ENCODE measurements at regions not wholly inside any gene's neighbourhood (a gene's known extent, or its start where the extent isn't known, plus 50 kb on each side); places are given as distances from the start of the nearest gene placed in this dataset.

DNA sequence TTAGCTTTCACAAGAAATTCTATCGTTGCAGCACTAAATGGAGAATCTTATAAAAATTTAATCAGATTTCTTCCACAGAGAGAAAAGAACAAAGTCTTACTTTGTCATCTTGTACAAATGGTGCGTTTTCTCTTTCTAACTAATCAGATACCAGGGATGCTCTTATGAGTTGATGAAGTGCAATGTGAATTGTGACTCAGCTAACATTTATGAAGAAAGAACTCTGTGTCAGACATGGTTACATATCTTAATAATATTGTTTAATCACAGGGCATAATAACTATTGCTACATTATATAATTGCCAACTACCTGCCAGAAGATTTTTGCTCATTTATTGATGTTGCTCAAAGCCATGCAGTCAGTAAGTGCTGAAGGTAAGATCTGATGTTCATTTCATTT, 465.0 kb downstream of the CCDC85A start:
- no peak for DNase-seq (ENCODE audit: low read depth)
- H3K4me3 ChIP-seq (ENCODE audit: control insufficient read depth, low read depth, low read length): no peak overlapping the region

DNA sequence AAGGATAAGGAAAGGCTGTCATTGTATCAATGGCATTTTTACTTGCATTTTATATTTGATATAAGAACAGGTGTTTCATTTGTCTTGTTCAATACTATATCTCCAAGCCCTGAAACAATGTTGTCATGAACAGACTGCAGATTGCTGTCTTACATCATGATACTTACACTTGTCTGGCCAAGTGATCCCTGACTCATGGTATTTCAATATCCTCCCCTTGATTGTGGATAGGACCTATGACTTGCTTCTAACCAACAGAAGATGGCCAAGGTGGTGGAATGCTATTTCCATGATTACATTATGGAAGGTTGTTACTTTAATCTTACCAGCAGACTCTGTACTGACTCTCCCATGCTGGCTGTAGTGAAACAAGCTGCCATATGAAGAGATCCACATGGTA, 471.1 kb downstream of the CCDC85A start:
- TF ChIP-seq, protein P1, sequence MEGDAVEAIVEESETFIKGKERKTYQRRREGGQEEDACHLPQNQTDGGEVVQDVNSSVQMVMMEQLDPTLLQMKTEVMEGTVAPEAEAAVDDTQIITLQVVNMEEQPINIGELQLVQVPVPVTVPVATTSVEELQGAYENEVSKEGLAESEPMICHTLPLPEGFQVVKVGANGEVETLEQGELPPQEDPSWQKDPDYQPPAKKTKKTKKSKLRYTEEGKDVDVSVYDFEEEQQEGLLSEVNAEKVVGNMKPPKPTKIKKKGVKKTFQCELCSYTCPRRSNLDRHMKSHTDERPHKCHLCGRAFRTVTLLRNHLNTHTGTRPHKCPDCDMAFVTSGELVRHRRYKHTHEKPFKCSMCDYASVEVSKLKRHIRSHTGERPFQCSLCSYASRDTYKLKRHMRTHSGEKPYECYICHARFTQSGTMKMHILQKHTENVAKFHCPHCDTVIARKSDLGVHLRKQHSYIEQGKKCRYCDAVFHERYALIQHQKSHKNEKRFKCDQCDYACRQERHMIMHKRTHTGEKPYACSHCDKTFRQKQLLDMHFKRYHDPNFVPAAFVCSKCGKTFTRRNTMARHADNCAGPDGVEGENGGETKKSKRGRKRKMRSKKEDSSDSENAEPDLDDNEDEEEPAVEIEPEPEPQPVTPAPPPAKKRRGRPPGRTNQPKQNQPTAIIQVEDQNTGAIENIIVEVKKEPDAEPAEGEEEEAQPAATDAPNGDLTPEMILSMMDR (IDR thresholded peaks at IDR 0.05; ENCODE audit: control insufficient read depth, insufficient read depth, low read depth, low read length, missing control alignments): no peak
- no peak for DNase-seq (ENCODE audit: low read depth)
- no peak overlapping the region for H3K4me3 ChIP-seq (ENCODE audit: control insufficient read depth, low read depth, low read length)

More for the DNA sequence above, 465.0 kb downstream of the CCDC85A start:
- TF ChIP-seq, protein P1 (IDR thresholded peaks at IDR 0.05; ENCODE audit: control insufficient read depth, insufficient read depth, low read depth, low read length, missing control alignments): no peak

DNA sequence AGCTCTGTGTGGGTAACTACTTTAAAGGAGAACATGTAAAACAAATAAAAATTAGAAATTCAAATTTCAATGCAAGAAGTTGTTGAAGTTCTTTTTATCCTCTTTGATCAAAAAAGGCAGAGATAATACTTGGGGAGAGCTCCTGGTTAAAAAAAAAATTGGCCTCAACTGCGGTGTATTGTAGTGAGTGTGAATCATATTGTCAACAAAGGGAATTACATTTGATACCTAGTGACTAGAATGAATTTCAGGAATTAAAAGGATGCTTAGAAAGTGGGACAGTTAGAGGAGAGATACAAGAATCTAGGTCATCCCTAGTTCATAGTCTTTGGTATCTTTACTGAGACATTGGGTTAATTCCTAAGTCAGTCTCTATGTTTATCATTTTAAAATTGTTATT, 473.0 kb downstream of the CCDC85A start:
- TF ChIP-seq, protein P1 (IDR thresholded peaks at IDR 0.05; ENCODE audit: control insufficient read depth, insufficient read depth, low read depth, low read length, missing control alignments): no peak
- no peak overlapping the region for H3K4me3 ChIP-seq (ENCODE audit: control insufficient read depth, low read depth, low read length)
- DNase-seq (ENCODE audit: low read depth): no peak

DNA sequence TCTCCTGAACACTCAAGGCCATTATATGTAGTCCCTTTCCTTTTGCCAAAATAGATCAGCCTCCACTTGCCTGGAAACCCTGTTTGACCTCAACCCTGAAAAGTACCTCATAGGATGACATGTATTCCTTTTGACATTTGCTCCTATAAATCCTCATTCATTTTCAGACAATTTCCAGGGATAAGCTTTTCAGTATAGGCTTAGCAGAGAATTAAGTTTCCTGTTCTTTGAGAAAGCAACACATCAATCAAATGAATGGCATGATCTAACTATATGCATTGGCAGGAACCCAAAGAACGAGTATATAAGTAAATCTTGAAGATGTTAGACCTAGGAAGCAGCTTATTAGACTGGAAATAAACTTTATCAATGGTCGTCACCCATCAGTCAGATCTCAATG, 483.0 kb downstream of the CCDC85A start:
- no peak for DNase-seq (ENCODE audit: low read depth)
- TF ChIP-seq, protein P1 (IDR thresholded peaks at IDR 0.05; ENCODE audit: control insufficient read depth, insufficient read depth, low read depth, low read length, missing control alignments): no peak

DNA sequence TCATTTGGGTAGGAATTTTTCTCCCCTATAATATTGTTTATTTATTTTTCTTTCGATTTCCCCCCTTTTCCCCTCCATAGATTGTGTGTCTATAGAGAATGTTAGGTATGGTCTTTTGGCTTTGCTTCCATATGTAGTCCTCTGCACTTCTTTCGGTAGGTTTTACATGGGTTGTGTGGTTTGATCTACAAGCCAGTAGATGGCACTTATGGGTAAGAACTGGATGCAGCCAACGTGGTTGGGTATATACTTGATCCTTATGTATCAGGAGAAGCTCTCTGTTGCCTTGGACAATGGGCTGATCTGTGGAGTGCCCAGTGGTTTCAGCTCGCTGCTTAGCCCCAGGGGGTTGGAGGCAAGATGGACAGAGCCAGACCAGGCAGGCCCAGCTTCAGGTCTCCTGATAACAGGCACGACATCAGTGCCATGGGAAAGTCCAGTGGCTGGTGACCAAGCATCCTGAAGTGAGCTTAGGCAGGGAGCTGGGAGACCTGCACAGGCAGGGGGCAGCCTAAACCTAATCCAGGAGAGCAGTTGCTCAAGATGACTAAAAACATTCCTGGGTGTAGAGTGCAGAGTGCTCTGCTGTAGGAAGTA, 488.3 kb downstream of the CCDC85A start:
- DNase-seq (ENCODE audit: low read depth): no peak
- H3K4me3 ChIP-seq (ENCODE audit: control insufficient read depth, low read depth, low read length): no peak overlapping the region
- TF ChIP-seq, protein P1 (IDR thresholded peaks at IDR 0.05; ENCODE audit: control insufficient read depth, insufficient read depth, low read depth, low read length, missing control alignments): peak; percentile 39

More for the DNA sequence above, 483.0 kb downstream of the CCDC85A start:
- no peak overlapping the region for H3K4me3 ChIP-seq (ENCODE audit: control insufficient read depth, low read depth, low read length)

DNA sequence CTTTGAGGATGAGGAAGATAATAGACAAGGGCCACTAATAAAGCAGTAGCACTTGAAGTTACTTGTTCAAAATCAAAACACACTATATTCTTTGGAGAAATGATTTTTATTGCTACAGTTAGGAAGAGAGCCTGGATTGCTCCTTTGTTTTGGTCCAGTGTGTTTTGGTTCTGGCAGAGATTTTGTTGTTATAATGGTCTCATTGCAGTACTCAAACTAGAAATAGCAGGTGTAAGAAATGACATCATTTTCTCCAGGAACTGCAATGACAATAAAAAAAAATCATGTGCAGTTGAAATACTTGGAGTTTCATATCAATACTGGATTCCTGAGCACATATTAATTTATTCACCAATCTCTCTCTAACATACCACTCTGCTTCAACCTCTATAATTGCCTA, 490.3 kb downstream of the CCDC85A start:
- no peak overlapping the region for H3K4me3 ChIP-seq (ENCODE audit: control insufficient read depth, low read depth, low read length)
- no peak for DNase-seq (ENCODE audit: low read depth)
- TF ChIP-seq, protein P1 (IDR thresholded peaks at IDR 0.05; ENCODE audit: control insufficient read depth, insufficient read depth, low read depth, low read length, missing control alignments): no peak

All from AG09309 (cell line).